ENCODE measurements at regions not wholly inside any gene's neighbourhood (a gene's known extent, or its start where the extent isn't known, plus 50 kb on each side); places are given as distances from the start of the nearest gene placed in this dataset.

- no peak for DNase-seq
Observed at GRCh38 chr5:5615569-5615968, 193.1 kb downstream of the ICE1 start.

GRCh38 chr5:5613261-5613990 is 190.9 kb downstream of the ICE1 start:
- no peak for DNase-seq

GRCh38 chr5:5612096-5612495 is 189.6 kb downstream of the ICE1 start:
- DNase-seq = no peak

GRCh38 chr5:5609935-5610334 is 187.5 kb downstream of the ICE1 start:
- DNase-seq = no peak

GRCh38 chr5:5605170-5605764 is 182.8 kb downstream of the ICE1 start:
- DNase-seq = no peak

- no peak for DNase-seq
Observed at GRCh38 chr5:5602554-5602953, 180.1 kb downstream of the ICE1 start.

- DNase-seq = no peak
Observed at GRCh38 chr5:5598547-5599113, 176.2 kb downstream of the ICE1 start.

GRCh38 chr5:5593391-5593790 is 170.9 kb downstream of the ICE1 start:
- DNase-seq = no peak

GRCh38 chr5:5592541-5592940 is 170.1 kb downstream of the ICE1 start:
- DNase-seq = no peak

GRCh38 chr5:5591567-5591966 is 169.1 kb downstream of the ICE1 start:
- DNase-seq = no peak

- DNase-seq = no peak
Observed at GRCh38 chr5:5589857-5590256, 167.4 kb downstream of the ICE1 start.

- DNase-seq = no peak
Observed at GRCh38 chr5:5588887-5589826, 166.7 kb downstream of the ICE1 start.

- DNase-seq = no peak
Observed at GRCh38 chr5:5588386-5588785, 165.9 kb downstream of the ICE1 start.

GRCh38 chr5:5587474-5587873 is 165.0 kb downstream of the ICE1 start:
- no peak for DNase-seq

- no peak for DNase-seq
Observed at GRCh38 chr5:5586721-5587120, 164.2 kb downstream of the ICE1 start.

GRCh38 chr5:5585751-5586341 is 163.4 kb downstream of the ICE1 start:
- DNase-seq = no peak

GRCh38 chr5:5584751-5585150 is 162.3 kb downstream of the ICE1 start:
- no peak for DNase-seq

- no peak for DNase-seq
Observed at GRCh38 chr5:5584236-5584745, 161.8 kb downstream of the ICE1 start.

GRCh38 chr5:5583832-5584231 is 161.4 kb downstream of the ICE1 start:
- no peak for DNase-seq

GRCh38 chr5:5583023-5583765 is 160.7 kb downstream of the ICE1 start:
- DNase-seq = no peak

- DNase-seq = no peak
Observed at GRCh38 chr5:5581080-5581479, 158.6 kb downstream of the ICE1 start.

- DNase-seq = no peak
Observed at GRCh38 chr5:5576744-5577143, 154.3 kb downstream of the ICE1 start.

Data from activated CD4-positive, CD25-positive, alpha-beta regulatory T cell (primary cell).